GM19351 (cell line): ENCODE measurements at regions not wholly inside any gene's neighbourhood (a gene's known extent, or its start where the extent isn't known, plus 50 kb on each side); places are given as distances from the start of the nearest gene placed in this dataset.

ENCODE experiments used
- ATAC-seq: cut with Tn5 transposase; IDR thresholded peaks from one replicate; pipeline ENCODE4 v1.9.1; 2021; ENCODE audit warnings: mild to moderate bottlenecking, moderate library complexity; ENCODE audit not compliant: unreplicated experiment

- no peak for ATAC-seq
These were observed 707.3 kb upstream of the FOXG1 start for GRCh38 chr14:28059254-28059653.

GRCh38 chr14:28061006-28061405 is 705.6 kb upstream of the FOXG1 start:
- ATAC-seq: no peak

- ATAC-seq: no peak
These were observed 689.6 kb upstream of the FOXG1 start for GRCh38 chr14:28077021-28077420.

GRCh38 chr14:28083389-28083788 is 683.2 kb upstream of the FOXG1 start:
- ATAC-seq: no peak

- ATAC-seq: no peak
These were observed 678.5 kb upstream of the FOXG1 start for GRCh38 chr14:28088125-28088524.

GRCh38 chr14:28097585-28097984 is 669.0 kb upstream of the FOXG1 start:
- no peak for ATAC-seq

GRCh38 chr14:28098856-28099255 is 667.7 kb upstream of the FOXG1 start:
- ATAC-seq: no peak

- ATAC-seq: no peak
These were observed 664.6 kb upstream of the FOXG1 start for GRCh38 chr14:28102001-28102400.

- no peak for ATAC-seq
These were observed 663.8 kb upstream of the FOXG1 start for GRCh38 chr14:28102814-28103213.

- no peak for ATAC-seq
These were observed 653.3 kb upstream of the FOXG1 start for GRCh38 chr14:28113311-28113710.

GRCh38 chr14:28116716-28117115 is 649.9 kb upstream of the FOXG1 start:
- no peak for ATAC-seq

GRCh38 chr14:28119849-28120248 is 646.7 kb upstream of the FOXG1 start:
- ATAC-seq: no peak

- no peak for ATAC-seq
These were observed 646.2 kb upstream of the FOXG1 start for GRCh38 chr14:28120391-28120790.

GRCh38 chr14:28121512-28122297 is 644.9 kb upstream of the FOXG1 start:
- ATAC-seq: no peak

- ATAC-seq: no peak
These were observed 635.8 kb upstream of the FOXG1 start for GRCh38 chr14:28130610-28131284.

- ATAC-seq: no peak
These were observed 628.2 kb upstream of the FOXG1 start for GRCh38 chr14:28138341-28138740.

- ATAC-seq: no peak
These were observed 624.9 kb upstream of the FOXG1 start for GRCh38 chr14:28141662-28142061.

- ATAC-seq: no peak
These were observed 624.1 kb upstream of the FOXG1 start for GRCh38 chr14:28142400-28143015.

- no peak for ATAC-seq
These were observed 623.3 kb upstream of the FOXG1 start for GRCh38 chr14:28143316-28143715.

GRCh38 chr14:28151926-28152325 is 614.7 kb upstream of the FOXG1 start:
- no peak for ATAC-seq

- ATAC-seq: no peak
These were observed 614.0 kb upstream of the FOXG1 start for GRCh38 chr14:28152453-28153044.
